ENCODE measurements at regions not wholly inside any gene's neighbourhood (a gene's known extent, or its start where the extent isn't known, plus 50 kb on each side); places are given as distances from the start of the nearest gene placed in this dataset.

DNA sequence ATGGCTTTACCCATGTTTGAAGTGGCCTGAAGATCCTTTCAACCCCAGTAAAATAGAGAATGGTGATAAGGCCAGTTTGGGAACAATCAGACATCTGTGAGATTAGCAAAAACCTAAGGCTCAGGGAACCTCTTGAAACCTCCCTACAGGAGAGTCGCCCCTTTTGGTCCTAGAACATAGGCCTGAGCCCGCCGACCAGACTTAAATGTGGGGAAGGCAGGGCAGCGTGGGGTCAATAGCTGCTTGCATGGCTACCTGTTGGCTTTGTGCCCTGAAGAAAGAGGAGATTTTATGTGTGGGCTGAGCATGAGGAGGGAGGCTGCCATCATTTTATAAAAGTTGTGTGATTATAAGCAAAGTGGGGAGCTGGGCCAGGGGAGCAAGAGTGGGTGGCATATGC lies 97.6 kb upstream of the TBX20 start:
- ChIA-PET CTCF (no interaction called here), POLR2A (ENCODE audit: unreplicated experiment) (no interaction called here)
- Histone ChIP-seq H4K5ac (ENCODE audit: low read depth, low read length) (no peak overlapping the region), H3K27me3 (ENCODE audit: control insufficient read depth, insufficient read depth, low read length) (no peaks in the 10 kb centered on the region), H2AK9ac (replicated peaks; ENCODE audit: low read depth, low read length, poor library complexity) (no peak overlapping the region), H3K14ac (replicated peaks; ENCODE audit: low read depth, low read length) (no peak overlapping the region), H4K8ac (ENCODE audit: low read depth in 2 of 2, low read length in 2 of 2) (no peak overlapping the region), H3K27ac (ENCODE audit: insufficient read depth, low read length) (no peak overlapping the region), H3K4me1 (ENCODE audit: control insufficient read depth, insufficient read depth, low read length) (no peaks in the 10 kb centered on the region), H2BK120ac (ENCODE audit: low read depth, low read length) (no peak overlapping the region), H2AK5ac (ENCODE audit: low read depth, low read length) (no peak overlapping the region), H4K91ac (ENCODE audit: insufficient read depth, low read depth, low read length) (no peak overlapping the region), H4K20me1 (ENCODE audit: insufficient read depth, low read length) (no peaks in the 10 kb centered on the region), H3K18ac (ENCODE audit: low read depth, low read length) (no peak overlapping the region), H3K23ac (ENCODE audit: low read depth, low read length) (no peak overlapping the region), H2AFZ (replicated peaks; ENCODE audit: low read length, poor library complexity) (no peak overlapping the region), H3K9ac (ENCODE audit: low read depth, low read length) (no peak overlapping the region), H3K79me1 (ENCODE audit: low read depth in 1 of 2, low read length in 2 of 2) (no peaks in the 10 kb centered on the region), H3K4ac (ENCODE audit: low read depth, low read length) (no peak overlapping the region), H3K9me1 (ENCODE audit: insufficient read depth, low read length) (no peaks in the 10 kb centered on the region), H3K56ac (ENCODE audit: extremely low read depth, insufficient read depth, low read length) (no peak overlapping the region), H2BK15ac (ENCODE audit: low read depth, low read length) (no peak overlapping the region), H2BK20ac (ENCODE audit: low read depth, low read length) (no peak overlapping the region), H3K36me3 (ENCODE audit: control insufficient read depth, insufficient read depth, low read length) (no peaks in the 10 kb centered on the region), H3K4me3 (ENCODE audit: insufficient read depth, low read depth, low read length) (no peak overlapping the region), H3K4me2 (ENCODE audit: low read depth, low read length) (no peak overlapping the region), H3K9me3 (ENCODE audit: control insufficient read depth, insufficient read depth, low read length) (no peaks in the 10 kb centered on the region), H2BK5ac (ENCODE audit: low read depth, low read length, poor library complexity, severe bottlenecking) (no peak overlapping the region)
- no peak for DNase-seq
- TF ChIP-seq CEBPB (IDR thresholded peaks at IDR 0.05; ENCODE audit: low read depth, low read length) (no peak), NFE2L2 (IDR thresholded peaks at IDR 0.05; ENCODE audit: low read depth, low read length) (no peak), CHD1 (IDR thresholded peaks at IDR 0.05; ENCODE audit: low read depth, low read length) (no peak), RFX5 (IDR thresholded peaks at IDR 0.05; ENCODE audit: low read depth, low read length) (no peak), BHLHE40 (IDR thresholded peaks at IDR 0.05; ENCODE audit: low read depth, low read length) (no peak), POLR2A (IDR thresholded peaks at IDR 0.05; ENCODE audit: low read depth, low read length) (no peak), MAFK (IDR thresholded peaks at IDR 0.05; ENCODE audit: low read depth, low read length) (no peak), FOS (IDR thresholded peaks at IDR 0.05; ENCODE audit: low read depth, low read length) (no peak), SMC3 (IDR thresholded peaks at IDR 0.05; ENCODE audit: low read depth, low read length) (no peak), MXI1 (IDR thresholded peaks at IDR 0.05; ENCODE audit: borderline replicate concordance, low read depth, low read length) (no peak), USF2 (IDR thresholded peaks at IDR 0.05; ENCODE audit: low read depth, low read length) (no peak), RAD21 (IDR thresholded peaks at IDR 0.05; ENCODE audit: low read length) (no peak), RCOR1 (IDR thresholded peaks at IDR 0.05; ENCODE audit: insufficient replicate concordance, low read length) (no peak)
- TF ChIP-seq, protein P1, sequence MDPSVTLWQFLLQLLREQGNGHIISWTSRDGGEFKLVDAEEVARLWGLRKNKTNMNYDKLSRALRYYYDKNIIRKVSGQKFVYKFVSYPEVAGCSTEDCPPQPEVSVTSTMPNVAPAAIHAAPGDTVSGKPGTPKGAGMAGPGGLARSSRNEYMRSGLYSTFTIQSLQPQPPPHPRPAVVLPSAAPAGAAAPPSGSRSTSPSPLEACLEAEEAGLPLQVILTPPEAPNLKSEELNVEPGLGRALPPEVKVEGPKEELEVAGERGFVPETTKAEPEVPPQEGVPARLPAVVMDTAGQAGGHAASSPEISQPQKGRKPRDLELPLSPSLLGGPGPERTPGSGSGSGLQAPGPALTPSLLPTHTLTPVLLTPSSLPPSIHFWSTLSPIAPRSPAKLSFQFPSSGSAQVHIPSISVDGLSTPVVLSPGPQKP (IDR thresholded peaks at IDR 0.05; ENCODE audit: borderline replicate concordance, low read depth, low read length): no peak
- TF ChIP-seq, protein P2, sequence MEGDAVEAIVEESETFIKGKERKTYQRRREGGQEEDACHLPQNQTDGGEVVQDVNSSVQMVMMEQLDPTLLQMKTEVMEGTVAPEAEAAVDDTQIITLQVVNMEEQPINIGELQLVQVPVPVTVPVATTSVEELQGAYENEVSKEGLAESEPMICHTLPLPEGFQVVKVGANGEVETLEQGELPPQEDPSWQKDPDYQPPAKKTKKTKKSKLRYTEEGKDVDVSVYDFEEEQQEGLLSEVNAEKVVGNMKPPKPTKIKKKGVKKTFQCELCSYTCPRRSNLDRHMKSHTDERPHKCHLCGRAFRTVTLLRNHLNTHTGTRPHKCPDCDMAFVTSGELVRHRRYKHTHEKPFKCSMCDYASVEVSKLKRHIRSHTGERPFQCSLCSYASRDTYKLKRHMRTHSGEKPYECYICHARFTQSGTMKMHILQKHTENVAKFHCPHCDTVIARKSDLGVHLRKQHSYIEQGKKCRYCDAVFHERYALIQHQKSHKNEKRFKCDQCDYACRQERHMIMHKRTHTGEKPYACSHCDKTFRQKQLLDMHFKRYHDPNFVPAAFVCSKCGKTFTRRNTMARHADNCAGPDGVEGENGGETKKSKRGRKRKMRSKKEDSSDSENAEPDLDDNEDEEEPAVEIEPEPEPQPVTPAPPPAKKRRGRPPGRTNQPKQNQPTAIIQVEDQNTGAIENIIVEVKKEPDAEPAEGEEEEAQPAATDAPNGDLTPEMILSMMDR (conservative IDR thresholded peaks at IDR 0.05; ENCODE audit: low read depth, low read length): no peak
- in situ Hi-C loops (cut with MboI; ENCODE audit: low sequenced_read_pairs): no loop called here
- intact Hi-C loops (cut with micrococcal nuclease): no loop called here
- no TSS peak for BruUV-seq (replicated peaks)
- WGBS, 2 experiments (ENCODE audit: extremely low coverage in 2 of 2, insufficient read length in 1 of 2): no CpG with 5 or more reads among the region's 4 CpGs
- dilution Hi-C loops (cut with HindIII; ENCODE audit: low sequenced_read_pairs, unreplicated experiment): no loop called here
- ATAC-seq (ENCODE audit: low read depth): no peak

Data from IMR-90 (cell line).